Colonic mucosa (tissue), 4 donors: ENCODE measurements at regions not wholly inside any gene's neighbourhood (a gene's known extent, or its start where the extent isn't known, plus 50 kb on each side); places are given as distances from the start of the nearest gene placed in this dataset.

Source experiments
- DNase-seq: peaks from one replicate; pipeline ENCODE4 v3.0.0-alpha.2; 2020
- H3K27ac ChIP-seq: fragments of 200-600 bp; one replicate; pipeline ENCODE4 v1.8.0; 2021
- H3K27me3 ChIP-seq: fragments of 200-600 bp; one replicate; pipeline ENCODE4 v1.8.0; 2021
- H3K36me3 ChIP-seq: fragments of 200-600 bp; one replicate; pipeline ENCODE4 v1.8.0; 2021
- H3K4me1 ChIP-seq: fragments of 200-600 bp; one replicate; pipeline ENCODE4 v1.8.0; 2021; ENCODE audit warnings: mild to moderate bottlenecking
- H3K4me3 ChIP-seq: fragments of 200-600 bp; one replicate; pipeline ENCODE4 v1.8.0; 2021
- H3K9ac ChIP-seq, 2 donors: one replicate each; pipeline ENCODE4 v1.7.0; 2013; ENCODE audit warnings: control low read depth in 2 of 2, low read depth in 2 of 2, low read length in 2 of 2
- H3K9me3 ChIP-seq: fragments of 200-600 bp; one replicate; pipeline ENCODE4 v1.8.0; 2021
- CTCF ChIP-seq: fragments of 200-600 bp; IDR thresholded peaks from one replicate; pipeline ENCODE4 v1.8.0; 2022; ENCODE audit warnings: antibody characterized with exemption, mild to moderate bottlenecking
- intact Hi-C: fragments of 100-400 bp; cut with DNase I; formaldehyde crosslinking; loops from one replicate; pipeline ENCODE4 v1.14.1; 2022
- donor health status: healthy.
- donor health status: DM: no; HTN: no; CAD: no.
- donor health status: DM: no; HTN: no; CAD: no.

GRCh38 chr20:29299811-29300578 lies 1957.5 kb upstream of the DEFB115 start:
- no peaks in the 10 kb centered on the region for H3K9me3 ChIP-seq
- no peak for DNase-seq
- no peak overlapping the region for H3K4me3 ChIP-seq
- no peaks in the 10 kb centered on the region for H3K36me3 ChIP-seq
- no peak overlapping the region for H3K27ac ChIP-seq
- TF ChIP-seq CTCF: no peak
- intact Hi-C loops: no loop called here
- no peaks in the 10 kb centered on the region for H3K27me3 ChIP-seq
- no peak overlapping the region for H3K9ac ChIP-seq
- H3K4me1 ChIP-seq: no peaks in the 10 kb centered on the region

- H3K27me3 ChIP-seq: no peaks in the 10 kb centered on the region
- H3K9ac ChIP-seq: no peak overlapping the region
- no peaks in the 10 kb centered on the region for H3K4me1 ChIP-seq
- H3K4me3 ChIP-seq: no peak overlapping the region
- no peak for TF ChIP-seq CTCF
- DNase-seq: no peak
- H3K9me3 ChIP-seq: no peaks in the 10 kb centered on the region
- no peak overlapping the region for H3K27ac ChIP-seq
- H3K36me3 ChIP-seq: no peaks in the 10 kb centered on the region
- intact Hi-C loops: no loop called here
Measured at GRCh38 chr20:29300579-29301551, 1956.6 kb upstream of the DEFB115 start.

- Histone ChIP-seq H3K27me3 (no peaks in the 10 kb centered on the region), H3K27ac (no peak overlapping the region), H3K4me1 (no peaks in the 10 kb centered on the region), H3K9me3 (no peaks in the 10 kb centered on the region), H3K36me3 (no peaks in the 10 kb centered on the region), H3K9ac (no peak overlapping the region), H3K4me3 (no peak overlapping the region)
- DNase-seq: no peak
- intact Hi-C loops: no loop called here
- TF ChIP-seq CTCF: no peak
Measured at GRCh38 chr20:29301624-29302259, 1955.7 kb upstream of the DEFB115 start.

GRCh38 chr20:29302979-29303644 lies 1954.4 kb upstream of the DEFB115 start:
- no peak overlapping the region for H3K9ac ChIP-seq
- no peak overlapping the region for H3K4me3 ChIP-seq
- no peaks in the 10 kb centered on the region for H3K36me3 ChIP-seq
- H3K9me3 ChIP-seq: no peaks in the 10 kb centered on the region
- TF ChIP-seq CTCF: no peak
- no peaks in the 10 kb centered on the region for H3K4me1 ChIP-seq
- no peak overlapping the region for H3K27ac ChIP-seq
- no peaks in the 10 kb centered on the region for H3K27me3 ChIP-seq
- intact Hi-C loops: no loop called here
- DNase-seq: no peak
